Mesenchymal stem cell (in vitro differentiated cells and primary cell): ENCODE measurements at regions not wholly inside any gene's neighbourhood (a gene's known extent, or its start where the extent isn't known, plus 50 kb on each side); places are given as distances from the start of the nearest gene placed in this dataset.
A peak's percentile ranks its signal among the peaks of the same experiment; 100 is the strongest.
"Not testable (repeated sequence)": the region's sequence is repeated elsewhere in the genome, so short reads cannot be mapped to it uniquely, and the experiment has no call there.

ENCODE experiments used
- DNase-seq: peaks from one replicate; pipeline ENCODE4 v3.0.0-alpha.2; 2013
- H2AFZ ChIP-seq: one replicate; pipeline ENCODE4 v1.6.1; 2013; ENCODE audit warnings: low read depth, mild to moderate bottlenecking, control low read depth, inconsistent platforms, low read length, moderate library complexity
- H2AK5ac ChIP-seq: 2 replicates; pipeline ENCODE4 v1.6.1; 2013; ENCODE audit warnings: low read length, moderate library complexity, mild to moderate bottlenecking, inconsistent platforms; ENCODE audit not compliant: severe bottlenecking
- H2BK120ac ChIP-seq: one replicate; pipeline ENCODE4 v1.6.1; 2013; ENCODE audit warnings: low read depth, mild to moderate bottlenecking, inconsistent platforms, low read length, moderate library complexity
- H2BK12ac ChIP-seq, 2 experiments: one replicate each; pipeline ENCODE4 v1.6.1; 2013; ENCODE audit warnings: inconsistent platforms in 2 of 2, low read length in 2 of 2, mild to moderate bottlenecking in 2 of 2, moderate library complexity in 2 of 2, control low read depth in 1 of 2
- H2BK15ac ChIP-seq: one replicate; pipeline ENCODE4 v1.6.1; 2013; ENCODE audit warnings: mild to moderate bottlenecking, low read depth, inconsistent platforms; ENCODE audit not compliant: poor library complexity, severe bottlenecking
- H2BK5ac ChIP-seq: 2 replicates; pipeline ENCODE4 v1.6.1; 2013; ENCODE audit warnings: low read depth, mild to moderate bottlenecking, low read length, control low read depth, inconsistent platforms; ENCODE audit not compliant: poor library complexity, severe bottlenecking
- H3K14ac ChIP-seq, 2 experiments: one replicate each; pipeline ENCODE4 v1.6.1; 2013; ENCODE audit warnings: inconsistent platforms in 2 of 2, low read length in 2 of 2, control low read depth in 1 of 2, mild to moderate bottlenecking in 1 of 2, moderate library complexity in 1 of 2
- H3K18ac ChIP-seq, 2 experiments: one replicate each; pipeline ENCODE4 v1.6.1; 2013; ENCODE audit warnings: inconsistent platforms in 2 of 2, low read length in 2 of 2, control low read depth in 1 of 2, low read depth in 1 of 2, mild to moderate bottlenecking in 1 of 2
- H3K23ac ChIP-seq, 2 experiments: one replicate each; pipeline ENCODE4 v1.6.1; 2013; ENCODE audit warnings: inconsistent platforms in 2 of 2, low read length in 2 of 2, mild to moderate bottlenecking in 2 of 2, moderate library complexity in 2 of 2, control low read depth in 1 of 2
- H3K27ac ChIP-seq: 2 replicates; pipeline ENCODE4 v1.5.1; 2013; ENCODE audit warnings: mild to moderate bottlenecking, moderate library complexity, low read length, control low read depth, inconsistent platforms; ENCODE audit not compliant: poor library complexity, severe bottlenecking
- H3K27me3 ChIP-seq, 2 experiments: 2 replicates each; pipeline versions ENCODE4 v1.6.1 to v1.7.0; 2013; ENCODE audit warnings: low read length in 2 of 2, mild to moderate bottlenecking in 2 of 2, moderate library complexity in 2 of 2, control low read depth in 1 of 2, inconsistent platforms in 1 of 2; ENCODE audit not compliant: control insufficient read depth in 1 of 2, insufficient read depth in 1 of 2
- H3K36me3 ChIP-seq, 2 experiments: 2 replicates each; pipeline versions ENCODE4 v1.6.1 to v1.7.0; 2013; ENCODE audit warnings: low read length in 2 of 2, control low read depth in 1 of 2, inconsistent platforms in 1 of 2, low read depth in 1 of 2, mild to moderate bottlenecking in 1 of 2; ENCODE audit not compliant: insufficient read depth in 2 of 2, control insufficient read depth in 1 of 2
- H3K4ac ChIP-seq, 2 experiments: one replicate each; pipeline ENCODE4 v1.6.1; 2013; ENCODE audit warnings: inconsistent platforms in 2 of 2, low read length in 2 of 2, mild to moderate bottlenecking in 2 of 2, moderate library complexity in 2 of 2, control low read depth in 1 of 2, low read depth in 1 of 2
- H3K4me1 ChIP-seq: 2 replicates; pipeline ENCODE4 v1.6.1; 2013; ENCODE audit warnings: low read depth, low read length, control low read depth; ENCODE audit not compliant: control insufficient read depth, insufficient read depth
- H3K4me2 ChIP-seq: 2 replicates; pipeline ENCODE4 v1.6.1; 2013; ENCODE audit warnings: low read length, mild to moderate bottlenecking, inconsistent platforms; ENCODE audit not compliant: poor library complexity, severe bottlenecking
- H3K4me3 ChIP-seq, 2 experiments: 2 replicates each; pipeline versions ENCODE4 v1.5.1 to v1.7.0; 2013; ENCODE audit warnings: low read length in 2 of 2, mild to moderate bottlenecking in 2 of 2, control low read depth in 1 of 2, low read depth in 1 of 2; ENCODE audit not compliant: insufficient read depth in 1 of 2
- H3K79me1 ChIP-seq: replicated peaks from 2 replicates; pipeline ENCODE4 v1.6.1; 2013; ENCODE audit warnings: mild to moderate bottlenecking, control low read depth, low read length, inconsistent platforms; ENCODE audit not compliant: poor library complexity, severe bottlenecking
- H3K9ac ChIP-seq: 2 replicates; pipeline ENCODE4 v1.7.0; 2013; ENCODE audit warnings: mild to moderate bottlenecking, low read length, moderate library complexity
- H3K9me3 ChIP-seq: 2 replicates; pipeline ENCODE4 v1.7.0; 2013; ENCODE audit warnings: mild to moderate bottlenecking, low read length; ENCODE audit not compliant: control insufficient read depth
- H4K8ac ChIP-seq: one replicate; pipeline ENCODE4 v1.6.1; 2013; ENCODE audit warnings: inconsistent platforms, mild to moderate bottlenecking, low read length, moderate library complexity
- H4K91ac ChIP-seq: one replicate; pipeline ENCODE4 v1.6.1; 2013; ENCODE audit warnings: mild to moderate bottlenecking, low read length, inconsistent platforms
- WGBS: methylation state at CpG from one replicate; pipeline ENCODE4 v1.1.7; 2013; ENCODE audit warnings: mixed read lengths; 5-methylcytosine and 5-hydroxymethylcytosine counted together

- not testable (repeated sequence) for H3K4me1 ChIP-seq, H3K18ac ChIP-seq, H3K4me3 ChIP-seq, H3K4ac ChIP-seq, H3K27me3 ChIP-seq, H3K14ac ChIP-seq, H3K23ac ChIP-seq, H2BK15ac ChIP-seq, DNase-seq, H3K9ac ChIP-seq, H3K27ac ChIP-seq, H3K4me2 ChIP-seq, H2AK5ac ChIP-seq, H4K91ac ChIP-seq, H2AFZ ChIP-seq, H3K36me3 ChIP-seq, H2BK120ac ChIP-seq, H2BK12ac ChIP-seq, H4K8ac ChIP-seq, H2BK5ac ChIP-seq, H3K79me1 ChIP-seq
- peaks cover 13% of the 10 kb centered on the region for H3K9me3 ChIP-seq
- WGBS, result no CpG with 5 or more reads among the region's 2 CpGs
Measured at GRCh38 chr13:83755210-83755609, 127.1 kb downstream of the SLITRK1 start.

GRCh38 chr13:83753912-83754624, 128.2 kb downstream of the SLITRK1 start:
- Histone ChIP-seq H3K18ac (no peak overlapping the region), H3K4ac (no peak overlapping the region), H3K9me3 (peaks cover 13% of the 10 kb centered on the region), H2BK5ac (no peak overlapping the region), H2BK120ac (no peak overlapping the region), H3K23ac (no peak overlapping the region), H3K27me3 (no peaks in the 10 kb centered on the region), H3K4me3 (no peak overlapping the region), H3K9ac (no peak overlapping the region), H3K4me1 (peaks cover 2% of the 10 kb centered on the region), H2BK12ac (no peak overlapping the region), H3K4me2 (no peak overlapping the region), H2AFZ (peak overlapping the region; percentile 29), H4K8ac (no peak overlapping the region), H3K27ac (no peak overlapping the region), H3K79me1 (no peaks in the 10 kb centered on the region), H2BK15ac (no peak overlapping the region), H2AK5ac (no peak overlapping the region), H3K14ac (no peak overlapping the region), H3K36me3 (no peaks in the 10 kb centered on the region), H4K91ac (no peak overlapping the region)
- no peak for DNase-seq
- WGBS, result 92% methylated on average over 11 of the region's 11 CpGs

DNA sequence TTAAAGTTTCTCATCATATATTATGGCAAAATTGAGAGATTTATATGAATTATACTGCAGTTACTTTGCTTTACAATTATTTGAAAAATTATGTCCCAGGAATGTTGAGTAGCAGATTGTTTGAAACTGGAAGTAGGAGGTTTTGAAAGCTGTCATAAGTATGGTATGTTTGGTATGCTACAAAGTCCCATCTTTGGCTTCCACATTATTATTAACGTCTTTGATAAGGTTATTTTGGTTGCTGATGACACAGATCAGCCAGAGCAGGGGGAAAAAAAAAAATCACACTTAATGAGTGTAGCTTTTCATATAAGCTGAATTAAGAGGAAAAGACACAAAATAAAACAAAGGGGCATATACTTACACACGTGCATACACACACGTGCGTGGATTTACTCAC, 130.1 kb downstream of the SLITRK1 start:
- H3K4ac ChIP-seq, result no peak overlapping the region
- H3K23ac ChIP-seq, result no peak overlapping the region
- no peak overlapping the region for H2BK12ac ChIP-seq
- WGBS, result 82% methylated on average over 3 of the region's 4 CpGs
- H3K9ac ChIP-seq, result no peak overlapping the region
- no peak overlapping the region for H2BK15ac ChIP-seq
- no peak overlapping the region for H2AK5ac ChIP-seq
- no peak overlapping the region for H4K8ac ChIP-seq
- no peak overlapping the region for H4K91ac ChIP-seq
- peak overlapping the region; percentile 3 for H3K27ac ChIP-seq
- H3K36me3 ChIP-seq, result no peaks in the 10 kb centered on the region
- no peak overlapping the region for H3K18ac ChIP-seq
- no peak overlapping the region for H2AFZ ChIP-seq
- H3K79me1 ChIP-seq, result no peaks in the 10 kb centered on the region
- no peak overlapping the region for H3K4me2 ChIP-seq
- no peak overlapping the region for H2BK120ac ChIP-seq
- no peaks in the 10 kb centered on the region for H3K27me3 ChIP-seq
- peak; percentile 12 for DNase-seq
- peaks cover 2% of the 10 kb centered on the region for H3K4me1 ChIP-seq
- no peak overlapping the region for H3K4me3 ChIP-seq
- no peak overlapping the region for H3K14ac ChIP-seq
- H3K9me3 ChIP-seq, result peaks cover 13% of the 10 kb centered on the region
- H2BK5ac ChIP-seq, result no peak overlapping the region

- Histone ChIP-seq H3K4ac (no peak overlapping the region), H3K36me3 (no peaks in the 10 kb centered on the region), H3K4me2 (no peak overlapping the region), H4K91ac (no peak overlapping the region), H3K27ac (no peak overlapping the region), H2AFZ (no peak overlapping the region), H3K23ac (no peak overlapping the region), H3K79me1 (no peaks in the 10 kb centered on the region), H3K14ac (no peak overlapping the region), H3K18ac (no peak overlapping the region), H3K9ac (no peak overlapping the region), H2AK5ac (no peak overlapping the region), H2BK120ac (no peak overlapping the region), H2BK12ac (no peak overlapping the region), H3K9me3 (no peaks in the 10 kb centered on the region), H2BK15ac (no peak overlapping the region), H3K4me3 (no peak overlapping the region), H3K4me1 (no peaks in the 10 kb centered on the region), H3K27me3 (no peaks in the 10 kb centered on the region), H4K8ac (no peak overlapping the region), H2BK5ac (no peak overlapping the region)
- no peak for DNase-seq
Measured at GRCh38 chr13:83740622-83741021, 141.7 kb downstream of the SLITRK1 start.
